Gastroesophageal sphincter (tissue), 4 donors: ENCODE measurements at regions not wholly inside any gene's neighbourhood (a gene's known extent, or its start where the extent isn't known, plus 50 kb on each side); places are given as distances from the start of the nearest gene placed in this dataset.

Source experiments
- ATAC-seq: fragments of 150-250 bp; one replicate; pipeline ENCODE4 v1.9.1; 2016; ENCODE audit warnings: mild to moderate bottlenecking, moderate library complexity
- H3K27ac ChIP-seq, 4 donors: fragments of 200-600 bp; sonication (generic) in 3 of 4; 1 replicate in 3 of 4; 2 replicates in 1 of 4; pipeline ENCODE4 v1.5.1; 2016 to 2019
- H3K27me3 ChIP-seq: fragments of 200-600 bp; sonication (generic); one replicate; pipeline ENCODE4 v1.5.1; 2019
- H3K36me3 ChIP-seq, 2 donors: fragments of 200-600 bp; sonication (generic); one replicate each; pipeline ENCODE4 v1.5.1; 2019; ENCODE audit warnings: control low read depth in 1 of 2
- H3K4me1 ChIP-seq, 3 donors: fragments of 200-600 bp; sonication (generic); 1 replicate in 2 of 3; 2 replicates in 1 of 3; pipeline ENCODE4 v1.5.1; 2016 to 2019; ENCODE audit warnings: control low read depth in 2 of 3
- H3K4me3 ChIP-seq, 2 donors: fragments of 200-600 bp; sonication (generic); one replicate each; pipeline ENCODE4 v1.5.1; 2019; ENCODE audit warnings: mild to moderate bottlenecking in 1 of 2, moderate library complexity in 1 of 2
- H3K9me3 ChIP-seq, 3 donors: fragments of 200-600 bp; sonication (generic); one replicate each; pipeline ENCODE4 v1.5.1; 2017 to 2019; ENCODE audit warnings: control low read depth in 2 of 3
- EP300 ChIP-seq: sonication (generic); formaldehyde crosslinking; IDR thresholded peaks from one replicate; pipeline ENCODE4 v1.6.1; 2017; ENCODE audit warnings: antibody characterized with exemption, mild to moderate bottlenecking
- POLR2A ChIP-seq, 2 donors: fragments of 450-650 bp; IDR thresholded peaks; one replicate each; pipeline ENCODE4 v1.6.1; 2017; ENCODE audit warnings: antibody characterized with exemption in 2 of 2, mild to moderate bottlenecking in 2 of 2, moderate library complexity in 1 of 2
- POLR2AphosphoS5 ChIP-seq: sonication (generic); formaldehyde crosslinking; IDR thresholded peaks from one replicate; pipeline ENCODE4 v1.6.1; 2017; ENCODE audit warnings: antibody characterized with exemption
- WGBS, 2 donors: methylation state at CpG; one replicate each; pipeline ENCODE4 v1.1.5; 2018; ENCODE audit warnings: low coverage in 1 of 2; 5-methylcytosine and 5-hydroxymethylcytosine counted together
- small RNA-seq, 4 donors: library from RNA; depleted of rRNA; stranded (forward); fragments of <200 nt; gene quantifications; one replicate each; pipeline ENCODE3, GENCODE V24; 2016
- TF ChIP-seq, protein P1 (sequence below), 4 experiments: fragments of 200-600 bp in 2 of 4; fragments of 450-650 bp in 2 of 4; sonication (generic) in 1 of 4; IDR thresholded peaks; one replicate each; pipeline ENCODE4 v1.5.1; 2017 to 2019; ENCODE audit warnings: antibody characterized with exemption in 4 of 4, mild to moderate bottlenecking in 2 of 4, moderate library complexity in 2 of 4

GRCh38 chr4:184268584-184269160, 51.0 kb upstream of the ENPP6 start:
- Histone ChIP-seq H3K4me1 (peaks cover 0 to 5% (median 0%) of the 10 kb centered on the region in 3 donors), H3K9me3 (no peaks in the 10 kb centered on the region), H3K27ac (peak overlapping the region in 2 of 4 donors; percentile 51 to 67), H3K4me3 (no peak overlapping the region), H3K27me3 (no peaks in the 10 kb centered on the region), H3K36me3 (no peaks in the 10 kb centered on the region)
- ATAC-seq, result no peak
- 65 to 80% methylated on average over 5 of the region's 5 CpGs for WGBS, 2 donors
- TF ChIP-seq EP300 (no peak), POLR2AphosphoS5 (no peak), POLR2A (IDR thresholded peaks at IDR 0.05) (no peak)
- TF ChIP-seq, protein P1, sequence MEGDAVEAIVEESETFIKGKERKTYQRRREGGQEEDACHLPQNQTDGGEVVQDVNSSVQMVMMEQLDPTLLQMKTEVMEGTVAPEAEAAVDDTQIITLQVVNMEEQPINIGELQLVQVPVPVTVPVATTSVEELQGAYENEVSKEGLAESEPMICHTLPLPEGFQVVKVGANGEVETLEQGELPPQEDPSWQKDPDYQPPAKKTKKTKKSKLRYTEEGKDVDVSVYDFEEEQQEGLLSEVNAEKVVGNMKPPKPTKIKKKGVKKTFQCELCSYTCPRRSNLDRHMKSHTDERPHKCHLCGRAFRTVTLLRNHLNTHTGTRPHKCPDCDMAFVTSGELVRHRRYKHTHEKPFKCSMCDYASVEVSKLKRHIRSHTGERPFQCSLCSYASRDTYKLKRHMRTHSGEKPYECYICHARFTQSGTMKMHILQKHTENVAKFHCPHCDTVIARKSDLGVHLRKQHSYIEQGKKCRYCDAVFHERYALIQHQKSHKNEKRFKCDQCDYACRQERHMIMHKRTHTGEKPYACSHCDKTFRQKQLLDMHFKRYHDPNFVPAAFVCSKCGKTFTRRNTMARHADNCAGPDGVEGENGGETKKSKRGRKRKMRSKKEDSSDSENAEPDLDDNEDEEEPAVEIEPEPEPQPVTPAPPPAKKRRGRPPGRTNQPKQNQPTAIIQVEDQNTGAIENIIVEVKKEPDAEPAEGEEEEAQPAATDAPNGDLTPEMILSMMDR (IDR thresholded peaks at IDR 0.05), result no peak

DNA sequence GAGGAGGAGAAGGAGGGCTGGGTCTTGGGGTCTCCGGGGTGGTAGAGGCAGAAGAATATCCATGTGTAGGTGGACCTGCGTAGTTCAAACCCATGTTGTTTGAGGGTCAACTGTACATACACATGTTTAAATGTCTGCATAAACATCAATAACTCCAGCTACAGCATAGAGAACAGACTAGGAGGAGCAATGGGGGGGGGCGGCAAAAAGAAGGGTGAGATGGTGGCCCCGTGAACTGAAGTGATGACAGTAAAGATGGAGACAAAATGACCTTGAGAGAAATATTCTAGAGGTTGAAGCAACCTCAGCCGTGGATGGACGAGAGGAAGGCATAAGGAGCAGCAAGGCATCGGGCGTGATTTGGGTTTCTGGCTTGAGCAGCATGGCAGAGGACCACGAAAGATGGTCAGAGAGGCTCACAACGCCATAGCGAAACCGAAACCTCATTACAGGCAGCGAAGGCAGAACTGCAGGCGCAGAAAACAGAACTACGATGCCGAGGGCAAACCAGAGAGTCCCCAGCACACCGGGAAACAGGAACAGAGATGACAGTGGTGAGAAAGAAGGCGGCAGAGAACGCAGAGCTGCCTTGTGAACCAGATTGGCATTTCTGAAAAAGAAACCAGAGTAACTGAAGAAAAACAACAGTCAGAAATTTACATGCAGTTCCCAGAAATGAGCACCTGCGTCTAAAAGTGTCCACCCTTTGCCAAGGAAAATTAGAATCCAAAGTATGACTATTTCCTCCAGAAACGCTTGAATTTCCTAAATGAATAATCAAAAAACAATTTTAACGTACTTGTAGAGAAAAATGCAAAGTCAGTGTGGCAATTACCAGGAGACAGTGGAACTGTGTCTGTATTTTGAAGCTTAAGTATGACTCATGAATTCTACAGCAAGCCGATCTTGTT, 50.3 kb upstream of the ENPP6 start:
- WGBS, 2 donors, result 57 to 66% methylated on average over 15 to 23 of the region's 23 CpGs
- H3K36me3 ChIP-seq, result no peaks in the 10 kb centered on the region

More for the DNA sequence above, 50.3 kb upstream of the ENPP6 start:
- no peaks in the 10 kb centered on the region for H3K9me3 ChIP-seq
- H3K27ac ChIP-seq, result peak overlapping the region in 3 of 4 donors; percentile 22 to 67 (median 51)
- ATAC-seq, result peak; percentile 30
- TF ChIP-seq POLR2A (IDR thresholded peaks at IDR 0.05) (no peak), EP300 (no peak)
- no peaks in the 10 kb centered on the region for H3K27me3 ChIP-seq
- peaks cover 0 to 5% (median 0%) of the 10 kb centered on the region in 3 donors for H3K4me1 ChIP-seq
- no peak overlapping the region for H3K4me3 ChIP-seq

Small RNA genes lying in the stretch of these regions (small RNA-seq; reads per million reads assigned to genes)
- 0 reads per million in 4 donors for gene RN7SL28P
